GM18507 (cell line): ENCODE measurements at regions not wholly inside any gene's neighbourhood (a gene's known extent, or its start where the extent isn't known, plus 50 kb on each side); places are given as distances from the start of the nearest gene placed in this dataset.

Experiments
- DNase-seq: peaks from one replicate; pipeline ENCODE4 v3.0.0; 2011; ENCODE audit warnings: low read depth; ENCODE audit not compliant: insufficient read length; ENCODE audit errors: extremely low spot score
- FAIRE-seq: peaks from 2 replicates; lab custom pipeline; 2011; peaks lifted over from hg19 to GRCh38; lab: Jason Lieb, UNC

DNA sequence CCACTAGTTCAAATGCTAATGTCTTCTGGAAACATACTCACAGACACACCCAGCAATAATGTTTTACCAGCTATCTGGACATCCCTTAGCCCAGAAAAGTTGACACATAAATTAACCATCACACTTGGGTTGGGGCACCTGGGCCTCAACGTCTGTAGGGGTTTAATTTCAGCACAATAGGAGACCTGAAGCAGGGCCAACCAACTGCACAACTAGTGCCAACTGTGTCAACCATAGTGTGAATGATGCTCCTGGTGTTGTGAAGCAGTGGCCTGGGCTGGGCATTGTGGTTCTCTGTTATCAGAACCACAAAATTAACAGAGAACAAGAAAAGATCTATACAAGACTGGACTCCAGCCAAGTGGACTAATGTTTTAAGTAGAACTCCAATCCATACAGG lies 106.7 kb upstream of the PPM1H start:
- DNase-seq = no peak
- no peak for FAIRE-seq

- FAIRE-seq = no peak
- DNase-seq = no peak
Observed at GRCh38 chr12:63040526-63041220, 105.7 kb upstream of the PPM1H start.

- no peak for FAIRE-seq
- DNase-seq = no peak
Observed at GRCh38 chr12:63038713-63039100, 103.8 kb upstream of the PPM1H start.

GRCh38 chr12:63037746-63038712 lies 103.1 kb upstream of the PPM1H start:
- FAIRE-seq (no peak), DNase-seq (no peak)

GRCh38 chr12:63036974-63037335 lies 102.0 kb upstream of the PPM1H start:
- DNase-seq (no peak), FAIRE-seq (no peak)

GRCh38 chr12:63036216-63036973 lies 101.4 kb upstream of the PPM1H start:
- DNase-seq (no peak), FAIRE-seq (no peak)

GRCh38 chr12:63034601-63035000 lies 99.7 kb upstream of the PPM1H start:
- DNase-seq (no peak), FAIRE-seq (no peak)

- no peak for FAIRE-seq
- no peak for DNase-seq
Observed at GRCh38 chr12:63029676-63030075, 94.7 kb upstream of the PPM1H start.

- FAIRE-seq (no peak), DNase-seq (no peak)
Observed at GRCh38 chr12:63028951-63029350, 94.0 kb upstream of the PPM1H start.

DNA sequence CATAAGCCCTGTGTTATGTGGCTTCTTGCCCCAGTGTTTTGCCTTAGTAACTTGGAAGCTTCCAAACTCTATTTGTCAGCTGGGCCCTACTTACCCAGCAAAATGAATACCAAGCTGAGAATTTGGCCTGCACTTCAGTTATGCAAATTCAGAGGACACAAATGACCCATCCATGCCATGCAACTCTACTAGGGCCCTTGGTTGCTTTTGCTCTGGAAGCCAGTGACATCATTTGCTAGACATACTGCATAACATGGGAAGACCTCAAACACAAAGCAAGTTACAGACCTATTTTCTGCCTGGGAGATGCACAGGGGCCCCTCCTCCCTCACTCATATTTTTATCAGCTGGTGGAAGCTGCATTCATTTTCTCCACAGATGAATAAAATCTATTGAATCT lies 90.2 kb upstream of the PPM1H start:
- no peak for FAIRE-seq
- DNase-seq = no peak

- DNase-seq (no peak), FAIRE-seq (no peak)
Observed at GRCh38 chr12:63023926-63024325, 89.0 kb upstream of the PPM1H start.

- no peak for DNase-seq
- FAIRE-seq = no peak
Observed at GRCh38 chr12:63021116-63021515, 86.2 kb upstream of the PPM1H start.

DNA sequence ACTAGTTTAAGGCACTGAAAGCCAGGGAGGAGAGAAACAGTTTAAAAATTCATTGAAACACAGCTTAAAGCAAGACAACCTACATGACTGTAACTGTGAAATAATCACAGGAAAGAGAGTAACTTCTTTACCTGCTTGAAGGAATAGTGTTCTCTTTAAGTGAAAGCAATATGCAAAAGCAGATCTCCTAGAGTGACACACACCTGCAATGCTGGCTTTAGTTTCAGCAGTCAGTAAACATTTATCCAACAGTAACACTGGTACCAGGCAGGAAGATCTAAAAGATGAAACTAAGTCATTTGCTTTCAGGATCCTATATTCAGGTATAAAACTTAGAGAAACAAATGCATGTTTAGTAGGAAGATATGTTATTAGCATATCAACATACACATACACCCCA lies 85.3 kb upstream of the PPM1H start:
- DNase-seq = no peak
- FAIRE-seq = no peak

- DNase-seq = no peak
- FAIRE-seq = no peak
Observed at GRCh38 chr12:63018273-63018672, 83.3 kb upstream of the PPM1H start.

DNA sequence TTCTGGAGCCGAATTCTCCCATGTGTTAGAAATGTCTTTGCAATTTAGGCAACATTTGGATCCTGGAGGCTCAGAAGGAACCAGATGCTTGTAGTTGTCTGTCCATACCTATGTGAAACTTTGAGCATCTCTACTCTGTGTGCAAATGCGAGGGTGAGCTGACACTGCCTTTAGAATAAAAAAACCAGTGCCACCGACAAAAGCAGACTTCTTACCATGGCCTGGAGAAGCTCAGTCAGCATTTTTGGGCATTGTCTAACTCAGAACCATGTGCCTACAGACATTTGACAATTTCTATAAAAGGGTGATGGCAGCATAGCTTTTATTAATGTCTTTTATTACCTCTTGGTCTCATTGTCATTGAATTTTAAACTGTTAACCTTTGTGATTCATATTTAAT lies 78.4 kb upstream of the PPM1H start:
- FAIRE-seq = no peak
- no peak for DNase-seq

GRCh38 chr12:63010698-63011097 lies 75.7 kb upstream of the PPM1H start:
- FAIRE-seq = no peak
- DNase-seq = no peak

GRCh38 chr12:63008372-63008771 lies 73.4 kb upstream of the PPM1H start:
- no peak for FAIRE-seq
- DNase-seq = no peak

DNA sequence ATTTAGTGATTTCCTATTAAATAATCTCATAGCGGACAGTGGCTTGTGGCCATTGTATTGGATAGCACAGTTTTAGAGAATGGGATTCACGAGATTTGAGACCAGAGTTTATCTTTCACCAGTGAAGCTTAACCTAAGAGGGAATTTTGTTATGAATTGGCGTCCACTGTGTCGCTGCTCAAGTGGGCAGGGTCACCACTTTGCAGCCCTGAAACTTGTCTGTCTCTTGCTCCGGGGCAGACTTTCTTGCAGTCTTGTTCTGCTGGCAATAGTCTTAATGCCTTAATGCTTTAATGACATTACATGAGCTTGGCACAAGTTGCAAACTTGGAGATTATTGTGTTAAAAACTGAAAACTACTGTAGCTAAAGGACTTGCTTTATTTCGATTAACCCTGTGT lies 72.8 kb upstream of the PPM1H start:
- FAIRE-seq = no peak
- DNase-seq = no peak

GRCh38 chr12:63006536-63006935 lies 71.6 kb upstream of the PPM1H start:
- FAIRE-seq (no peak), DNase-seq (no peak)

- FAIRE-seq = no peak
- DNase-seq = no peak
Observed at GRCh38 chr12:63005382-63005781, 70.4 kb upstream of the PPM1H start.
